ENCODE measurements at regions not wholly inside any gene's neighbourhood (a gene's known extent, or its start where the extent isn't known, plus 50 kb on each side); places are given as distances from the start of the nearest gene placed in this dataset.

DNA sequence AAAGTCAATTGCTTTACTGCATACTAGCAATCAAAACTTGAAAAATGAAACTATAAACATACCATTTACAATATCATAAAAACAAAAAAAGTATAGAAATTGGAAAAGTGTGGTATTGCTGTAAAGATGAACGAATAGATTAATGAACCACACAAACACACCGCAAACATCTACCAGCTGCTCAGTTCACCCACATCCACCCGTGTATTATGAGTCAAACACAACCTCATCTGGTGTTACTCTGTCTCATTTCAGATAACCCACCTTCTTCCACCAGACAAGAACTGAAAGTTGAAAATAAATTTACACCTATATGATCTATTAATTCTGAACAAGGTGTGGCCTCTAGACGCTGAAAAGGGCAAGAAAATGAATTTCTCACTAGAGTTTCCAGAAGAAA is 53.3 kb downstream of the BLID start:
- no peak for DNase-seq

DNA sequence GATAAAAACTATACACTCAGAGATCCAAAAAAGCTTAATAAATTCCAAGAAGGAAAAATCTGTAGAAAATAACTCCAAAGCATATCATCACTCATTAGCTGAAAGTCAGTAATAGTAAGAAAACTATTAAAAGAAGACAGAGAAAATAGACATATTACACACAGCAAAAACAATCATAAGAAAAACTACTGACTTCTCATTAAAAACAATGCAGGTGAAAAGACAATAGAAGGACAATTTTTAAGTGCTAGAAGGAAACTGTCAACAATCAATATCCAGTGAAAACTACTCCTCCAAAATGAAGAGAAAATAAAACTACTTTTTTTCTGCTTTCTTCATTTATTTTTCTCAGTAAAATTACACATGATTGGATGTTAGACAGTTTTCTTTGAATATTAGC is 56.5 kb downstream of the BLID start:
- no peak for DNase-seq

- DNase-seq: no peak
Measured at GRCh38 chr11:122050021-122050690, 65.9 kb downstream of the BLID start.

DNA sequence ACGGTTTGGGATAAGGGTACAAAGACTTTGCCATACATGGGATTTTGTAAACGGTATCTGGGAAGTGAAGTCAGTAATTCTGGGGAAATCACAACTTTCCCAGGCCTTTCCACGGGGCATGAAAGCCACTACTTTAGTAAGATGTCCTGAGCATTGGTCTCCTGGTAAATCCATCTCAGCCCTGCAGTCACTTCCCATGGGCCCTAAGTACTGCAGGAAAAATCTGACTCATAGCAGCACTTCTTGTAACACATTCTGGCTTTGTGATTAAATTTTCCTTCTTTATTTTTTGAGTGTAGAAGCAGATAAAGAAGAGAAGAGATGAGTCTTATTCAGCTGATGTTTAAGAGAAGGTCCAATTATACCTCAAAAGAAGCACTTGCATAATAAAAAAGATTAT is 67.6 kb downstream of the BLID start:
- no peak for DNase-seq

- no peak for DNase-seq
Measured at GRCh38 chr11:122046846-122047245, 69.2 kb downstream of the BLID start.

- DNase-seq: no peak
Measured at GRCh38 chr11:122046438-122046837, 69.6 kb downstream of the BLID start.

DNA sequence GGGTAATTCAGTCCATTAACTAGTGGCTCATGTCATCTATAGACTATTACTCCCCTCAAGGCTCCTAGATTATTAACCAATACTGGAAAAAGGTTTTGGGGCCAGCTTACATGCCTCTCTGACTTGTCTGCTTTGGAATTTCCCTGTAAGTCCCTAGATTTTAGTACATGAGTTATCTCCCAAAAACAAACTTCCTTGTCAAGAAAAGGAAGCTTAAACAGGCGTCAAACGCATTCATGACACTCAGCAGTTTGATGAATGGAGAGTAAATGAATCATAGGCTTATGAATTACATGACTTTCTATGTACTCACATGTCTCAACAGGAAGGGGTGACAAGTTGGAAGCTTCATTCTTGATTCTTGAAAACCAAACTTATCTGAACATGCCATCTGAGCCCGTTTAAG is 70.8 kb downstream of the BLID start:
- no peak for DNase-seq

GRCh38 chr11:122044086-122044485 is 71.9 kb downstream of the BLID start:
- no peak for DNase-seq

GRCh38 chr11:122042981-122043380 is 73.0 kb downstream of the BLID start:
- no peak for DNase-seq

DNA sequence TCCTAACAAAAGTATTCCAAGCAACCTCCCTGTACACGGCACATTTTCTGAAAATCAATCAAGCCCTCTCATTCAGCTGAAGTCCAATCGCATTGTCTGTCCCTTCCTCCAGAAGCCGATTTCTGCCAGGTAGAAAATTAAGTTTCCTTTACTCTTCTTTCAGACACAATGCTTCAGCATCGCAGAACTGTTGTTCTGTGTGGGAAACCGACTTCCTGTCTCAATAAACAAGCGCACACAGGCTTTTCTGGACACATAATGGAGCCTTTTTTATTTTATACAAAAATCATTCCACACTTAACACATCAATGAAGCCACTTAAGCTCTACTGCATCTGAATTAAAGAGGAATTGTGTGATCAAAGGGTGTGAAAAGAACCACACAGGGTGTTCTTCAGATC is 75.6 kb downstream of the BLID start:
- DNase-seq: no peak

- DNase-seq: no peak
Measured at GRCh38 chr11:122038543-122038942, 77.5 kb downstream of the BLID start.

- DNase-seq: no peak
Measured at GRCh38 chr11:122037911-122038310, 78.1 kb downstream of the BLID start.

DNA sequence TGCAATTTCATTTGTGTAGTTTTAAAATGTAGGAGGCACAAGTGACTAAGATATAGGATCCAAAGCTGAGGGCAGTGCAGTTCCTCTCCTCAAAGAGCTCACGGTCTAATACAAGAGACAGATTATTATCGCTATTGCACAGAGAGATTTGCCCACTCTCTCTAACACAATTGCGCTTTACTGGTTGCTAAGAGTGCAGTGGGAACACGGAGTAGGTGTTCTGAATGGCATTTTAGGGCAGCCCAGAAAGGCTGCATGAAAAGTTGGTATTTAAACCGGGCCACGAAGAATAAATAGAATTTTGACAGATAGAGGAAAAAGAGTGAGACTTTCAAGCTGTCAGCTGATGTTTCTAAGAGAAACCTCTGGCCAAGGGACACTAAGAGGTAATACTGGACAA is 79.5 kb downstream of the BLID start:
- DNase-seq: no peak

- DNase-seq: no peak
Measured at GRCh38 chr11:122036018-122036417, 80.0 kb downstream of the BLID start.

DNA sequence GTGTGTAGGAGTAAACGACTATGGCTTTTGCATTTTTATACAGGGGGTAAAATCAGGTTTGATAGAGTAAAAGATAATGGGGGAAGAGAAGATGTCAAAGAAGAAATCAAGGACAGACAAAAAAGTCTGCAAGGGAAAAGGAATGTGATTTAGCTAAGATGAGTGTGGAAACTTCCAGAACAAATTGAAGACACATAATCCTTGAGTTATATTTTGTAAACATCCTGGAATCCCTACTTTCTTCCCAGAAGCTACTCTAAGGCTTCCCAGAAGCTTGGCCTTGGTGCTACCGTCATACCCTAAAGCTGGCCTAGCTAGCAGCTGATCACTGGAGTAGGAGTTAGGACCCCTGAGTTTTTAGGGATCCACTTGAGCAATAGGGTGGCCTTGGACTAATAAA is 82.4 kb downstream of the BLID start:
- no peak for DNase-seq

GRCh38 chr11:122033193-122033592 is 82.8 kb downstream of the BLID start:
- no peak for DNase-seq

DNA sequence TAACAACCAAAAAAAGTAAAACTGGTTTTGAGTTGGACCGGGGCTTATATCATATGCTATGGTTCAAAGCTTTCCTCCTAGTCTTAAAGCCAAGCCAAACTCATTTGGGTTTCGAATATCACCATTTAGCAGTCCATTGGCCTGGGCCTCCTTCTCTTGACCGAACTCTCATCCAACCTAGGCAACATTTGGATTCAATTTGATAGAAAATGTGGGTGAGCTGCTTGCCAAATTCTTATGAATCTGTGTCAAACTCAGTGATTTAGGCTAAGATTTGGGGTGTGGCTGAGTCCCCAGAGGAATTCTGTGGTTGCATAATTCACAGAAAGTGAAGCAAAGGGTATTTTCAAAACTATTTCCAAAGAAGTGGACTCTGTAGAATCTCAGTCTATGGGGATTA is 83.7 kb downstream of the BLID start:
- no peak for DNase-seq

DNA sequence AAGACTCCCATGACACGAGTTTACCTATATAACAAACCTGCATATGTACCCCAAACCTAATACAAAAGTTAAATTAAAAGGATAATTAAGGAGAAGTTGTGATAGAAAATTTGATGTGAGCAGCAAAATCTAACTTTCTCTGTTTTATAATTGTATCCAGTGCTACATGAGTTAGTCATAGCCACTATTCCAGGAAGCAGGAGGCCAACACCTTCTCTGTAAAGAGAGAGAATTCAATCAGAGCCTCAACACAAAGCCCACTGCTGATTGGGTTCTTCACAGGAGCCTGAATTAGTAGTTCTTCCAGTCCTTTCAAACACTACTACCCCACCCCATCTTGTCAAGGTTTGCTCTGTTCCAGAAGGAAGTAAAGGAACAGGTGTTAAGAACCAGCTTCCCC is 84.2 kb downstream of the BLID start:
- no peak for DNase-seq

- DNase-seq: no peak
Measured at GRCh38 chr11:122030286-122030685, 85.7 kb downstream of the BLID start.

GRCh38 chr11:122028545-122028944 is 87.5 kb downstream of the BLID start:
- DNase-seq: no peak

DNA sequence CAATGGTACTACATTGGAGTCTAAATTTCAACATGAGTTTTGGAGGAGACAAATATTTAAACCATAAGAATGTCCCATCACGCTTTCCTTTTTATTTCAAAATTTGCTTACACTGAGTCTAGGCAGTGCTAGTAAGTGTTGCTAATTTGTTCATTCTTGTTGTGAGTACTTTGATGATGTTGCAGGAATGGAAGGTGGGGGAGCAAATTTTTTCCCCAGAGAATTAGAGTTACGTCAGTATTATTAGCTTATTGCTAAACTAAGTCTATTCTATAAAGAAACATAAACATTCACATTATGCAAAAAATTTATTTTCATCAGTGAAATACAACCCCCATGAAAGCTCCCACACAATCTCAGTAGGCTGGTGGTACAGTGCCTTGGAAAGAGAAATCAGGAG is 88.0 kb downstream of the BLID start:
- no peak for DNase-seq

- DNase-seq: no peak
Measured at GRCh38 chr11:122025757-122026156, 90.3 kb downstream of the BLID start.

DNA sequence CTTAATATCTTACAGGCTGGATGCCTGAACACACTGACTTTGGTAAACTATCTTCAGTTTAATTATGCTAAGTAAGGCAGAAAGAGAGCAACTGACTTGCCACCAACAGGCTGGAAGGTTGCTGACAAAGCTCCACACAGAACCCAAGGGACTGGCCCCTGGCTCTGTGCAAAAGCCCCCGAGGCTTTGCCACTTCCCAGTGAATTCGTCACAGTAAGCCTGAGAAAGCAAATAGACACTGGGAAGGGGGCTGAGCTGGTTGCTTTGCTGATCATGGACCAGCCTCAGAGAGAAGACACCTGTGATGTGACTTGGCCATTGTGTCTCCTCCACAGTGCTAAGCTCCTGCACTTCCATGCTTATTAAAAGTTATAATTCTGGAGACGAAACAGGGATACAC is 91.7 kb downstream of the BLID start:
- no peak for DNase-seq

- no peak for DNase-seq
Measured at GRCh38 chr11:122023614-122024250, 92.3 kb downstream of the BLID start.

DNA sequence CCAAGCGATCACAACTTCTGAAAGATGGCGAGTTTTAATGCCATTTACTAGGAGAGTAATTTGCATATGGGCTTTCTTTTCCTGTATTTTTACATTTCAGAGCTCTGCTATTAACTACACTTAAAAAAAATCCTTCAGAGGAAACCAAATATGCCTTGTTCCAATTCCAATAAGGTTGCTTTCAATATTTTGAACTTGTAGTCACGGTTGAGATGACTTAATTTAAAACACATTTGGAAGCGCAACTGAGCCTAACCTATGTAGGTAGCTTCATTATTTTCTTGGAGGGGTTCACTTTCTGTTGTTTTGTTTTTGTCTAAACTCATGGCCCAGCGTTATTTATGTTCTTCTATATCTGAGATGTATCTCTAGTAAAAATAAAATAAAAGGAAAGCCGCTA is 93.4 kb downstream of the BLID start:
- DNase-seq: no peak
